ENCODE measurements at regions not wholly inside any gene's neighbourhood (a gene's known extent, or its start where the extent isn't known, plus 50 kb on each side); places are given as distances from the start of the nearest gene placed in this dataset.

DNA sequence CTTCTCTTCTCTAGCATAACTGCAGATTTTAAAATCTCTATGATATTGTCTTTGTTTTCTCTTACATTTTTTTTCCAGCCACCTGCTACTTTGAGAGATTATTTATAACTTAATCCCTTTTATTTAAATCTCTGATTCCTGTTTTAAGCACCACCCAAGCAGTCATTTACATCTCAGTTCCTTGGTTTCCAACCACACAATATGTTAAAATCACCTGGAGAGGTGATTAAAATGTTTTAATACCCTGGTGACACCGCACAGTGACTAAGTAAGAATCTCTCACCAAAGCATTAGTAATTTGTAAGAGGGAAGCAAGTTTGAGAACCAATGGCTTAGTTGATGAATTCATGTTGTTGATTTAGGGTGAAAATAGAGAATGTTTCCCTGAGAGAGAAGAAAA, 849.8 kb downstream of the TMTC2 start:
- Histone ChIP-seq H3K27ac (no peak overlapping the region), H3K9me3 (ENCODE audit: severe bottlenecking) (no peaks in the 10 kb centered on the region), H3K36me3 (no peaks in the 10 kb centered on the region), H3K27me3 (ENCODE audit: insufficient read depth, low read depth, severe bottlenecking) (no peaks in the 10 kb centered on the region), H3K4me3 (ENCODE audit: low read depth, low read length) (no peak overlapping the region)
- no peak for DNase-seq
- TF ChIP-seq, protein P1, sequence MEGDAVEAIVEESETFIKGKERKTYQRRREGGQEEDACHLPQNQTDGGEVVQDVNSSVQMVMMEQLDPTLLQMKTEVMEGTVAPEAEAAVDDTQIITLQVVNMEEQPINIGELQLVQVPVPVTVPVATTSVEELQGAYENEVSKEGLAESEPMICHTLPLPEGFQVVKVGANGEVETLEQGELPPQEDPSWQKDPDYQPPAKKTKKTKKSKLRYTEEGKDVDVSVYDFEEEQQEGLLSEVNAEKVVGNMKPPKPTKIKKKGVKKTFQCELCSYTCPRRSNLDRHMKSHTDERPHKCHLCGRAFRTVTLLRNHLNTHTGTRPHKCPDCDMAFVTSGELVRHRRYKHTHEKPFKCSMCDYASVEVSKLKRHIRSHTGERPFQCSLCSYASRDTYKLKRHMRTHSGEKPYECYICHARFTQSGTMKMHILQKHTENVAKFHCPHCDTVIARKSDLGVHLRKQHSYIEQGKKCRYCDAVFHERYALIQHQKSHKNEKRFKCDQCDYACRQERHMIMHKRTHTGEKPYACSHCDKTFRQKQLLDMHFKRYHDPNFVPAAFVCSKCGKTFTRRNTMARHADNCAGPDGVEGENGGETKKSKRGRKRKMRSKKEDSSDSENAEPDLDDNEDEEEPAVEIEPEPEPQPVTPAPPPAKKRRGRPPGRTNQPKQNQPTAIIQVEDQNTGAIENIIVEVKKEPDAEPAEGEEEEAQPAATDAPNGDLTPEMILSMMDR (IDR thresholded peaks at IDR 0.05; ENCODE audit: low read depth, low read length) = no peak

DNA sequence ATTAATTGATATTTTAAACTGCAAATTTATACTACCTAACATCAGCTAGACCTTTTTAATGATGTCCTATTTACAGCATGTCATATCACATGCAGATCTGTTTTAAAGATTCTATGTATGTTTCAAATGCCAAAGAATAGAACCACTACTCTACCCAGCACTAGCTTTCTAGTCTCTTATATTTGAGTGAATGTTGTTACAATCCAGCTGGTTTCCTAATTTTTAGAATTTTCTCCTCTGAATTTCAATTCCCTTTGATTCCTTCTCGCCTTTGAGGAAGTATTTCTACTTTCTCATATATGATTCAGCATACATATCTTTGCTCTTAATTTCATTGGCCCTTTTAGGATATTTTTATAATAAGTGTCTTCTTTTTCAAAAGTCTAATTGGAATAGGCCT, 841.9 kb downstream of the TMTC2 start:
- Histone ChIP-seq H3K36me3 (no peaks in the 10 kb centered on the region), H3K27ac (no peak overlapping the region), H3K4me3 (ENCODE audit: low read depth, low read length) (no peak overlapping the region), H3K9me3 (ENCODE audit: severe bottlenecking) (no peaks in the 10 kb centered on the region), H3K27me3 (ENCODE audit: insufficient read depth, low read depth, severe bottlenecking) (no peaks in the 10 kb centered on the region)
- TF ChIP-seq, protein P1 (IDR thresholded peaks at IDR 0.05; ENCODE audit: low read depth, low read length) = no peak
- no peak for DNase-seq

DNA sequence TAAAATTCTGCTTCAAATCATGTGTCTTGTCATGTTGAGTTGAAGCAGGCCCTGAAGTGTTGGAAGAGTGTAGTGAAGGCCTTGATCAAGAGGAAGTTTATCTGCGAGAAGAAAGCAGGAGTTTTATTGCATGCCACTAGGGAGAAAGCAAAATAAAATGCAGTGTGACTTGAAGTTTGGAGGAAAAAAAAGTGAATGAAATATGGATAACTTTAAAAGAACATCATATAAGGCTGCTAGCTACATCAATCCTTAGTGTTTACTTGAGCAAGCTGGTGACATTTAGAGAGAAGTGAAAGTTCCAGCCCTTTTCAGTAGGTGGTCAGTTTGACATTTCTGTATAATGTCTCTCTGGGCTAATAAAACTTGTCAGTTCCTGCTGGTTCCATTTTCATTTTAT, 841.1 kb downstream of the TMTC2 start:
- no peak overlapping the region for H3K4me3 ChIP-seq (ENCODE audit: low read depth, low read length)
- DNase-seq = no peak
- H3K27ac ChIP-seq = no peak overlapping the region
- H3K9me3 ChIP-seq (ENCODE audit: severe bottlenecking) = no peaks in the 10 kb centered on the region
- no peaks in the 10 kb centered on the region for H3K36me3 ChIP-seq
- no peaks in the 10 kb centered on the region for H3K27me3 ChIP-seq (ENCODE audit: insufficient read depth, low read depth, severe bottlenecking)
- TF ChIP-seq, protein P1 (IDR thresholded peaks at IDR 0.05; ENCODE audit: low read depth, low read length) = no peak

DNA sequence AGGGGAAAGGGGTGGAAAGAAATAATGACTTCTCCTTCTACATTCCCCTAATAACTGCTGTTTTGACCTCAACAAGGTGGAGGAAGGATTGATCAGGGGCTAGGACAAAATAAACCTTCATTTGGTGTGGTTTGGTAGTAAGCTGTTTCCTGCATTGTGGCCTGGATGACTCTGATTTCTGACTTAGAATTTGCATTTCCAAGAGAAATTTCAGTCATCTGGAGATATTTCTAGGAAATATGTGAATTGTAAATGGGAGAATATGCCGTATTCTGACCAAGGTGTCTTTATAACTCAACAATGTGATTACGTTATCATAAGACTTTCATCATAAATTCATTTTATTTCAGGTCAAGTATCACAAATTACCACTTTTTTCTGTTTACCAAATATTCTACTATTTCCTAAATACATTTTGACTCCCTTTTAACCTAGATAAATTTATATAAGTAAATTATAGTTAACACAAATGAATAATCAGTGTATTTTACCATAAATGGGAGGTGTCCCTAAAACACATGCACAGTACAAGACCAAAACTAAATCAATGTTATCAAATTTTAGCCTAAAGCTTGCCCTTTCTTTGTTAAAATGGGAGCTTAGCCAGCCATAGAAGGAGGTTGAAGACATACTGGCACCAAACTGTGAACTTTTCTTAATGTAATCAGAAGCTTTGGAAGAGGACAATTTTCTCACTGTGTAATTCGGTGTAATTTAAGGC, 828.8 kb downstream of the TMTC2 start:
- H3K9me3 ChIP-seq (ENCODE audit: severe bottlenecking) = no peaks in the 10 kb centered on the region
- H3K27ac ChIP-seq = no peak overlapping the region
- TF ChIP-seq, protein P1 (IDR thresholded peaks at IDR 0.05; ENCODE audit: low read depth, low read length) = no peak
- H3K4me3 ChIP-seq (ENCODE audit: low read depth, low read length) = no peak overlapping the region
- no peak for DNase-seq
- no peaks in the 10 kb centered on the region for H3K27me3 ChIP-seq (ENCODE audit: insufficient read depth, low read depth, severe bottlenecking)
- no peaks in the 10 kb centered on the region for H3K36me3 ChIP-seq

DNA sequence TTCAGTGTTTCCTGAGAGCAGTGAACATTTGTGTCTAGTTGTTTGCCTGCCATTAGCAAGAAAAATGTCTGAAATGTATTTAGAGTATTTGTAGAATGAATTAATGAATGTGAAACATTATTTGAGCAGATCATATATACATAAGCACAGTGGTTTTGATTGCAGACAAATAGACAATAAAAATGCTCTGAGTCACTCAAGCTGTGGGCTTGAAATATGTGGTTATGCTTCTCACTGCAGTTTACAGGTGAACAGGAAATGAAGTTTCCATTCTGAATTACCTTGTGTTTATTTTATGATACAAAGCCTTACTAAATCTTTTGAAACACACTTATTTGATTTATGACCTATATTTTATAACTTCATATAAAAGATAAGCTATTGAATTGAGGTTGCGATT, 827.7 kb downstream of the TMTC2 start:
- TF ChIP-seq, protein P1 (IDR thresholded peaks at IDR 0.05; ENCODE audit: low read depth, low read length) = no peak
- no peak for DNase-seq

DNA sequence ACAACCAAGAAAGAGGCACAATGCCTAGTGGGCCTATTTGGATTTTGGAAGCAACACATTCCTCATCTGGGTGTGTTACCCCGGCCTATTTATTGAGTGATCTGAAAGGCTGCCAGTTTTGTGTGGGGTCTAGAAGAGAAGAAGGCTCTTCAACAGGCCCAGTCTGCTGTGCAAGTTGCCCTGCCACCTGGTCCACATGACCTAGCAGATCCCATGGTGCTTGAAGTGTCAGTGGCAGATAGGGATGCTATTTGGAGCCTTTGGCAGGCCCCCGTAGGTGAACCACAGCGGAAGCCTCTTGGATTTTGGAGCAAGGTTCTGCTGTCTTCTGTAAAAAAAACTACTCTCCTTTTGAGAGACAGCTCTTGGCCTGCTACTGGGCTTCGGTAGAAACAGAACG, 820.1 kb downstream of the TMTC2 start:
- no peak overlapping the region for H3K4me3 ChIP-seq (ENCODE audit: low read depth, low read length)
- TF ChIP-seq, protein P1 (IDR thresholded peaks at IDR 0.05; ENCODE audit: low read depth, low read length) = no peak
- H3K27ac ChIP-seq = no peak overlapping the region
- no peak for DNase-seq
- H3K36me3 ChIP-seq = no peaks in the 10 kb centered on the region
- no peaks in the 10 kb centered on the region for H3K9me3 ChIP-seq (ENCODE audit: severe bottlenecking)
- no peaks in the 10 kb centered on the region for H3K27me3 ChIP-seq (ENCODE audit: insufficient read depth, low read depth, severe bottlenecking)

More for the DNA sequence above, 827.7 kb downstream of the TMTC2 start:
- Histone ChIP-seq H3K36me3 (no peaks in the 10 kb centered on the region), H3K27me3 (ENCODE audit: insufficient read depth, low read depth, severe bottlenecking) (no peaks in the 10 kb centered on the region), H3K27ac (no peak overlapping the region), H3K4me3 (ENCODE audit: low read depth, low read length) (no peak overlapping the region), H3K9me3 (ENCODE audit: severe bottlenecking) (no peaks in the 10 kb centered on the region)

All from WERI-Rb-1 (cell line).